GM19035 (cell line): ENCODE measurements at regions not wholly inside any gene's neighbourhood (a gene's known extent, or its start where the extent isn't known, plus 50 kb on each side); places are given as distances from the start of the nearest gene placed in this dataset.

Experiments
- ATAC-seq: cut with Tn5 transposase; IDR thresholded peaks from one replicate; pipeline ENCODE4 v1.9.1; 2021; ENCODE audit not compliant: unreplicated experiment

- no peak for ATAC-seq
Measured at GRCh38 chr10:60669501-60669900, 108.8 kb upstream of the CDK1 start.

- no peak for ATAC-seq
Measured at GRCh38 chr10:60666221-60666620, 112.1 kb upstream of the CDK1 start.

- ATAC-seq, result no peak
Measured at GRCh38 chr10:60664859-60665258, 113.4 kb upstream of the CDK1 start.

GRCh38 chr10:60663850-60664249, 114.4 kb upstream of the CDK1 start:
- no peak for ATAC-seq

- no peak for ATAC-seq
Measured at GRCh38 chr10:60662917-60663614, 115.2 kb upstream of the CDK1 start.

GRCh38 chr10:60661637-60662036, 116.6 kb upstream of the CDK1 start:
- no peak for ATAC-seq

- ATAC-seq, result no peak
Measured at GRCh38 chr10:60660625-60661024, 117.7 kb upstream of the CDK1 start.

GRCh38 chr10:60654813-60655464, 123.3 kb upstream of the CDK1 start:
- ATAC-seq, result no peak

GRCh38 chr10:60652628-60653027, 125.7 kb upstream of the CDK1 start:
- ATAC-seq, result peak; percentile 96

GRCh38 chr10:60650378-60650800, 127.9 kb upstream of the CDK1 start:
- no peak for ATAC-seq

GRCh38 chr10:60649485-60650377, 128.5 kb upstream of the CDK1 start:
- no peak for ATAC-seq

- ATAC-seq, result no peak
Measured at GRCh38 chr10:60648761-60649160, 129.5 kb upstream of the CDK1 start.

- ATAC-seq, result peak; percentile 68
Measured at GRCh38 chr10:60646966-60647796, 131.1 kb upstream of the CDK1 start.

- no peak for ATAC-seq
Measured at GRCh38 chr10:60645980-60646379, 132.3 kb upstream of the CDK1 start.

- ATAC-seq, result no peak
Measured at GRCh38 chr10:60644436-60645130, 133.7 kb upstream of the CDK1 start.

- ATAC-seq, result no peak
Measured at GRCh38 chr10:60643874-60644273, 134.4 kb upstream of the CDK1 start.

GRCh38 chr10:60629332-60629731, 148.9 kb upstream of the CDK1 start:
- ATAC-seq, result no peak

- no peak for ATAC-seq
Measured at GRCh38 chr10:60627778-60628748, 150.2 kb upstream of the CDK1 start.

GRCh38 chr10:60626037-60626436, 152.2 kb upstream of the CDK1 start:
- no peak for ATAC-seq
